DMS53 treated with DMSO at 0.1 percent for 48 hours (cell line): ENCODE measurements at regions not wholly inside any gene's neighbourhood (a gene's known extent, or its start where the extent isn't known, plus 50 kb on each side); places are given as distances from the start of the nearest gene placed in this dataset.
A peak's percentile ranks its signal among the peaks of the same experiment; 100 is the strongest.
"Not testable (repeated sequence)": the region's sequence is repeated elsewhere in the genome, so short reads cannot be mapped to it uniquely, and the experiment has no call there.

ENCODE experiments used
- DNase-seq: peaks from one replicate; lab custom pipeline; 2025; ENCODE audit not compliant: unreplicated experiment; lab: John Stamatoyannopoulos, UW

- peak; percentile 5 for DNase-seq
Measured at GRCh38 chr16:86072328-86073102, 173.6 kb downstream of the IRF8 start.

DNA sequence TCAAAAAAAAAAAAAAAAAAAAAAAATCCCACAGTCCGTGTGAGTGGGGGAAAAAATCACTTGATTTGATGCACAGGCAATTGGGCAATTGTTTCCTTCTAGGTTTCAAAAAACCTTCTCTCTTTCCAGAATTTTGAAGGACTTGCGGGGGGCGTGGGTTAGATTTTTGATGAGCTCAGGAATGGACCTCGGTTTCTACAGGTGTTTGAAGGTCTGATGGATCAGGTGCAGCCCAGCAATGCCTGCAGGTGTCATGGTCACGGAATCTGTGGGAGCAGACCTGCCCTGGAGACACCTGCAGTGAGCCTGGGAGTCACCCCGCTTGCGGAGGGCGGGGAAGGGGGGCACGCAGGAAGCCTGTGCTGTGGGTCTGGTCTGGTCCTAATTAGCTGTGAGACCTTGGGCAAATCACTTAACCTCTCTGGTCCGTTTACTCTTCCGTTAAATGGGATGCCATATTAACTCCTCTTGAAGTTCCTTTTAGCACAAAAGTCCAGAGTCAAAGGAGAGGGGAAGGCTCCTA is 174.2 kb downstream of the IRF8 start:
- DNase-seq: no peak

DNA sequence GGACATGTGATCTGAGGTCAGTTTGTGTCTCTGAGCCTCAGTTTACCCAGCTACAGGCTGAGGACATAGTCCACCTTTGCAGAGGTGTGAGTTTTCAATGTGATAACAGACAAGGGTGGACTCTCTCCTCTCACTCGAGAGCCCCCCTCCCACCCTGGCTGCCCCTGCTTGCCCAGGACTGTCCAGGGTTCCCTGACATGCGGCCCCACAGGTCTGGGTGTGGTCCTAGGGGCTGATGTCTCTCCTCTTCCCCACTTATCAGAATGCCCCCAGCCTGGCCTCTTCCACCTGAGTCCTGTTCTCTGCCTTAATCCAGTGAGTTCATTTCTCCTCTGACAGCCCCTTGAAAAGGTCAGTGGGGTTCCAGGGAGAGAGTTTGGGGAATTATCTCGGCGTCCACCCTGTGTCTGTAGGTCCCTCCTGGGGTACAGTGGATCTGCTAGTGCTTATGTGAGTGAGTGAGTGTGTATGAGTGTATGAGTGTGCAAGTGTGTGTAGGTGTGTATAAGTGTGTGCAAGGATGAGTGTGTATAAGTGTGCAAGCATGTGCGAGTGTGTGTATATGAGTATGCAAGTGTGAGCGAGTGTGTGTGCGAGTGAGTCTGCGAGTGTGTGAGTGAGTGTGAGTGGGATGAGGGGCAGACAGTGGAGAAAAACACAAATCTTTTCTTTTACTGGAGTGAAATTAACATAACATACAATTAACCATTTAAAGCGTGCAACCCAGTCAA is 175.0 kb downstream of the IRF8 start:
- no peak for DNase-seq

- DNase-seq: no peak
Measured at GRCh38 chr16:86074651-86075487, 175.9 kb downstream of the IRF8 start.

GRCh38 chr16:86075488-86075785 is 176.5 kb downstream of the IRF8 start:
- no peak for DNase-seq

GRCh38 chr16:86075839-86076440 is 177.0 kb downstream of the IRF8 start:
- no peak for DNase-seq

GRCh38 chr16:86076606-86077005 is 177.6 kb downstream of the IRF8 start:
- DNase-seq: no peak

GRCh38 chr16:86077243-86077940 is 178.4 kb downstream of the IRF8 start:
- DNase-seq: no peak

DNA sequence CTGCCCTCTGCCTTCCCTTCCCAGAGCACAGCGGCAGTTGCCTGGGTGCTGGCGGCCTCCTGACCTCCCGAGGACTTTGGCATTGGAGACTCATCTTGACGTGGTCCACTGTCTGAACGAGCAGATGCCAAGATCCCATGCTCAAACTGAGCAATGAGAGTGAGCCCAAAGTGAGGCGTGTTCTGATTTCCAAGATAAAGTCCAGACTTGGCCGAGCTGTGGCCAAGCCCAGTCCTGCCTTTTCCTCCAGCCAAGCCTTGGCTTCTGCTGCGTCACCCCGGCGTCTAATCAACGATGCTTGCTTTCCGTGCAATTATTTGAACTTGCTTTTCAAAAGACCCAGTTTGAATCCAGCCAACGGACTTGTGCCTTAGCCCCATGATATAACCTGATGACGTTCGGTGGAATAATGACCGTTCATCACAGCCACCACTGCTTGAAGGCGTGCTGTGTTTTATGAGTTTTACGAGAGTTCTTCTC is 179.2 kb downstream of the IRF8 start:
- no peak for DNase-seq

- not testable (repeated sequence) for DNase-seq
Measured at GRCh38 chr16:86078711-86079110, 179.7 kb downstream of the IRF8 start.

- no peak for DNase-seq
Measured at GRCh38 chr16:86079255-86079885, 180.4 kb downstream of the IRF8 start.

DNA sequence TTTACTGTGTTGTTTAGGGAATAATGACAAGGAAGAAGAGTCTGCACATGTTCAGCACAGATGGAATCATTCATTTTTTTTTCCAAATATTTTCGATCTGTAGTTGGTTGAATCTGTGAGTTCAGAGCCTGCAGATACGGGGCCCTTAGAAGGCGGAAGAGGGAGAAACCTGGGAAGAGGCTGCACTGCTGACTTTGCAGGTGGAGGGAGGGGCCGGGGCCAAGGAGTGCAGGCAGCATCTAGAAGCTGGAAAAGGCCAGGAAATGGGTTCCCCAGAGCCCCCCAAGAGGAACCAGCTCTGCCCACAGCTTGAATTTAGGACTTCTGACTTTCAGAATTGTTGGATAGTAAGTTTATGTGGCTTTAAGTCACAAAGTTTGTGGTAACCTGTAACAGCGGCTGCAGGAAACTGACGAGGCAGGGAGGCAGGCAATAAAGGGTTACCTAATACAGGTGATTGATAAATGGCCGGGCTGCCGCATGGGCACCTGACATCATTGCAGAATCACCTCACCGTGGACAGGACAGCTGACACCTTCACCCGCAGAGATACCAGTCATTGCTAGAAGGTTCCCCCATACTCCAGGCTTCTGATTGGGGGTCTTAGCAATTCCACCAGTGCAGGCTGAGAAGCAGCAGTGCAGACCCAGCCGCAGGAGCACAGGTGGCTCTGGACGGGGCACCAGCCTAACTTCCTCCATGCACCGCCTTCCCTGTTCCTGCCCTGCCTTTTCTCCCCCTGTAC is 181.3 kb downstream of the IRF8 start:
- DNase-seq: no peak

GRCh38 chr16:86080982-86081381 is 182.0 kb downstream of the IRF8 start:
- no peak for DNase-seq

DNA sequence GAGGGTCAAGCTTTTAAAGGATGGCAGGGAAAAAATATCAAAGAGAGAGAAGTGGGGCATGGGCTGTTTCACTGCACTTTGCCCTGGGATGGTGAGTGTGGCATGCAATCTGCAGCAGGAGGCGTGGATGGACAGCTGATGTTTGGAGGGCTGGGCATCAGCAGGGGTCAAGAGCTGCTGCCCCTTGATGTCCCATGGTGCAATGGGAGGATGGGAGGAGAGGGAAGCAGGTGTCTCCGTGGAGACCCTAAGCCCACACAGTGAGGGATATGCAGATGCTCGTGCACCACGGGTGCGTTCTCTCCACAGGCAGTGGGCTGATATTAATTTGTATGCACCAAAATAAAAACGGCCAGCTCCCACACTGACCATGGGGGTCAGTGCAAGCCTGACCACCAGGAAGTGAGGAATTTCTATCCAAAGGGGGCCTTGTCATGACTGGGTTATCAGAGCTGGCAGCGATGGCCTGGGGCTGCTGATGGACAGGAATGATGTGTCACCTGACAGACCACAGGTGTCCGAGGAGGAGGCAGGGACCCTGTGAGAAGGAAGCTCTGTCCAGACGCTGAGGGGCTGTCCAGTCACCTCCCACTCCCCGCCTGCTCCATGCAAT is 183.6 kb downstream of the IRF8 start:
- no peak for DNase-seq

DNA sequence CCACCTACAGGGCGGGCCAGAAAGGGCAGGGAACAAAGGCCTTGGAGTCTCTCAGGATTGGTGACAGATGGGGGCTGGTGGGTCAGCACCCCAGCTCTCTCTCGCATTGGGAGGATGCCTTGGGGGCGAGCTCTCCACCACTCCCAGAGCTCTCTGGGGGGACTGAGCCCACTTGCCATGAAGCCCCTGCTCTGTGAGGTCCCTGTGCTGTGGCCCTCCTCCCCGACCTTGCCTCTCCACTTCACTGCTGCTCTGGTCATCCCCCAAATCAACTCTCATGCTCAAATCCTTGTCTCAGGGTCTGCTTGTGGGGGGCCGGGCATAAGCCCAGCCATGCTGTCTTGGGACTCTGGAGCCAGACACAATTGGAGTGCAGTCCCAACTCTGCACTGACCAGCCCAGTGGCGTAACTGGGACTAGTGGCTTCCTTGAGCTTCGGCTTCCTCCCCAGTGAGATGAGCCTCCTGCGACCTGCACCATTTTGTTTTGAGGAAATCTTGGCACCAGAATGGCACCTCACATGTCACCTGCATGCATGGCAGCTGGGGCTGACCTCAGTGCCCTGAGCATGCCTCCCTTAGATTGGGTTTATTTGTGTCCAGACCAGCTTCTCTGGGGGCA is 184.5 kb downstream of the IRF8 start:
- DNase-seq: no peak

- DNase-seq: no peak
Measured at GRCh38 chr16:86085161-86085611, 186.2 kb downstream of the IRF8 start.

GRCh38 chr16:86085795-86086194 is 186.8 kb downstream of the IRF8 start:
- no peak for DNase-seq

DNA sequence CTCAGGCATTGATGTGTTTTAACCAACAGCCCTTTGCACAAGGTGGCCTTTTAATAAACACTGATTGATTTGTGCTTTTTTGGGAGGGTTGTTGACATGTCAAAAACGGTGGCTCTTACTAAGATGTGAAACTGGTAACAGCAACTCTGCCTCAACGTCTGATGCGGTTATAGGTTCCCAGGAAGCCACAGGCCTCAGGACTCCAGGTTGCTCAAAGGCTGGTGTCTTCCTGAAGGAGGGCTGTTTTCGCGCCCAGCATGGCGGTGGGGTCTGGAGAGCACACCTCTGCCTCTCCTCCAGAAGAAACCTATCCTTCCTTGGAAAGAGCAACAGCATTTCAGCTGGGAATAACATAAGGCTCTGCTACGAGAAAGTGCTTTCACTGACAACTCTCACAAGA is 187.5 kb downstream of the IRF8 start:
- no peak for DNase-seq
